ENCODE measurements at regions not wholly inside any gene's neighbourhood (a gene's known extent, or its start where the extent isn't known, plus 50 kb on each side); places are given as distances from the start of the nearest gene placed in this dataset.

GRCh38 chr11:122209619-122210366, 93.8 kb upstream of the BLID start:
- TF ChIP-seq, protein P1, sequence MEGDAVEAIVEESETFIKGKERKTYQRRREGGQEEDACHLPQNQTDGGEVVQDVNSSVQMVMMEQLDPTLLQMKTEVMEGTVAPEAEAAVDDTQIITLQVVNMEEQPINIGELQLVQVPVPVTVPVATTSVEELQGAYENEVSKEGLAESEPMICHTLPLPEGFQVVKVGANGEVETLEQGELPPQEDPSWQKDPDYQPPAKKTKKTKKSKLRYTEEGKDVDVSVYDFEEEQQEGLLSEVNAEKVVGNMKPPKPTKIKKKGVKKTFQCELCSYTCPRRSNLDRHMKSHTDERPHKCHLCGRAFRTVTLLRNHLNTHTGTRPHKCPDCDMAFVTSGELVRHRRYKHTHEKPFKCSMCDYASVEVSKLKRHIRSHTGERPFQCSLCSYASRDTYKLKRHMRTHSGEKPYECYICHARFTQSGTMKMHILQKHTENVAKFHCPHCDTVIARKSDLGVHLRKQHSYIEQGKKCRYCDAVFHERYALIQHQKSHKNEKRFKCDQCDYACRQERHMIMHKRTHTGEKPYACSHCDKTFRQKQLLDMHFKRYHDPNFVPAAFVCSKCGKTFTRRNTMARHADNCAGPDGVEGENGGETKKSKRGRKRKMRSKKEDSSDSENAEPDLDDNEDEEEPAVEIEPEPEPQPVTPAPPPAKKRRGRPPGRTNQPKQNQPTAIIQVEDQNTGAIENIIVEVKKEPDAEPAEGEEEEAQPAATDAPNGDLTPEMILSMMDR (IDR thresholded peaks at IDR 0.05) = no peak
- TF ChIP-seq POLR2A (IDR thresholded peaks at IDR 0.05) = no peak
